WTC11 (cell line): ENCODE measurements at regions not wholly inside any gene's neighbourhood (a gene's known extent, or its start where the extent isn't known, plus 50 kb on each side); places are given as distances from the start of the nearest gene placed in this dataset.

ENCODE experiments used
- ATAC-seq: fragments of 200-7000 bp; cut with Tn5 transposase; 2 replicates; pipeline ENCODE4 v1.10.0; 2021; ENCODE audit warnings: mild to moderate bottlenecking, moderate library complexity
- CTCF ChIA-PET: fragments of 300-600 bp; sonication (Branson Sonifier 250); formaldehyde crosslinking; loops from one replicate; lab custom pipeline; 2021; ENCODE audit warnings: antibody characterized with exemption; lab: Charles Lee
- POLR2A ChIA-PET: fragments of 350-600 bp; sonication (Branson Sonifier 250); formaldehyde crosslinking; loops from one replicate; lab custom pipeline; 2021; ENCODE audit warnings: antibody characterized with exemption; lab: Charles Lee
- DNase-seq: peaks from one replicate; pipeline ENCODE4 v3.0.0; 2021; ENCODE audit warnings: low spot score
- H3K27ac Mint-ChIP-seq: 2 replicates; pipeline ENCODE4 v1.8.0; 2021; ENCODE audit warnings: mixed read lengths
- H3K27me3 Mint-ChIP-seq: 2 replicates; pipeline ENCODE4 v1.8.0; 2021; ENCODE audit warnings: low read depth, mild to moderate bottlenecking, moderate library complexity, mixed read lengths
- H3K36me3 Mint-ChIP-seq: 2 replicates; pipeline ENCODE4 v1.8.0; 2021; ENCODE audit warnings: mixed read lengths
- H3K4me1 Mint-ChIP-seq: 2 replicates; pipeline ENCODE4 v1.8.0; 2022; ENCODE audit warnings: mixed read lengths
- H3K4me3 Mint-ChIP-seq: 2 replicates; pipeline ENCODE4 v1.8.0; 2021; ENCODE audit warnings: mild to moderate bottlenecking, moderate library complexity, mixed read lengths
- H3K9me3 Mint-ChIP-seq: 2 replicates; pipeline ENCODE4 v1.8.0; 2021; ENCODE audit warnings: mixed read lengths
- ATF1 ChIP-seq: sonication (generic); formaldehyde crosslinking; IDR thresholded peaks from 2 replicates; pipeline ENCODE4 v1.8.1; 2023; ENCODE audit warnings: mild to moderate bottlenecking, moderate library complexity, missing genetic modification reagents
- CREB1 ChIP-seq: sonication (generic); formaldehyde crosslinking; IDR thresholded peaks from 2 replicates; pipeline ENCODE4 v1.8.0; 2023; ENCODE audit warnings: mild to moderate bottlenecking, missing genetic modification reagents
- ESRRA ChIP-seq: sonication (generic); formaldehyde crosslinking; IDR thresholded peaks from 2 replicates; pipeline ENCODE4 v1.8.1; 2022; ENCODE audit warnings: mild to moderate bottlenecking, missing genetic modification reagents, borderline replicate concordance
- ETV6 ChIP-seq: sonication (generic); formaldehyde crosslinking; IDR thresholded peaks from 2 replicates; pipeline ENCODE4 v1.8.1; 2022; ENCODE audit warnings: mild to moderate bottlenecking, missing genetic modification reagents
- FOXJ3 ChIP-seq: sonication (generic); formaldehyde crosslinking; IDR thresholded peaks from 2 replicates; pipeline ENCODE4 v1.9.0; 2021; ENCODE audit warnings: missing genetic modification reagents, mild to moderate bottlenecking, borderline replicate concordance
- FOXK1 ChIP-seq: sonication (generic); formaldehyde crosslinking; IDR thresholded peaks from 2 replicates; pipeline ENCODE4 v1.8.0; 2022; ENCODE audit warnings: mild to moderate bottlenecking, moderate library complexity, missing genetic modification reagents
- GRHL2 ChIP-seq: fragments of 250-450 bp; sonication (Bioruptor Pico); IDR thresholded peaks from 2 replicates; pipeline ENCODE4 v1.8.0; 2022; ENCODE audit warnings: mild to moderate bottlenecking, moderate library complexity; ENCODE audit not compliant: insufficient replicate concordance, severe bottlenecking
- GTF2I ChIP-seq: fragments of 250-450 bp; sonication (Bioruptor Pico); conservative IDR thresholded peaks from 2 replicates; pipeline ENCODE4 v1.4.0; 2021; ENCODE audit warnings: mild to moderate bottlenecking
- IRF2 ChIP-seq: sonication (generic); formaldehyde crosslinking; IDR thresholded peaks from 2 replicates; pipeline ENCODE4 v1.8.0; 2022; ENCODE audit warnings: low read depth, missing genetic modification reagents, borderline replicate concordance
- JAZF1 ChIP-seq: fragments of 250-450 bp; sonication (Bioruptor Pico); IDR thresholded peaks from 2 replicates; pipeline ENCODE4 v1.9.0; 2021; ENCODE audit warnings: moderate library complexity, mild to moderate bottlenecking, inconsistent platforms
- NR1H2 ChIP-seq: sonication (generic); formaldehyde crosslinking; IDR thresholded peaks from 2 replicates; pipeline ENCODE4 v1.9.0; 2021; ENCODE audit warnings: mild to moderate bottlenecking, moderate library complexity, missing genetic modification reagents
- RORB ChIP-seq: fragments of 250-450 bp; sonication (Bioruptor Pico); IDR thresholded peaks from 2 replicates; pipeline ENCODE4 v1.9.0; 2021; ENCODE audit warnings: mild to moderate bottlenecking
- SMAD4 ChIP-seq: sonication (generic); formaldehyde crosslinking; IDR thresholded peaks from 2 replicates; pipeline ENCODE4 v1.8.0; 2022; ENCODE audit warnings: mild to moderate bottlenecking, missing genetic modification reagents
- ZNF263 ChIP-seq: sonication (generic); formaldehyde crosslinking; IDR thresholded peaks from 2 replicates; pipeline ENCODE4 v1.8.1; 2022; ENCODE audit warnings: low read depth, mild to moderate bottlenecking, moderate library complexity, missing genetic modification reagents
- ZNF317 ChIP-seq: sonication (generic); formaldehyde crosslinking; IDR thresholded peaks from 2 replicates; pipeline ENCODE4 v1.8.1; 2023; ENCODE audit warnings: low read depth, mild to moderate bottlenecking, moderate library complexity, missing genetic modification reagents, borderline replicate concordance
- ZNF671 ChIP-seq: fragments of 250-450 bp; sonication (Bioruptor Pico); IDR thresholded peaks from 2 replicates; pipeline ENCODE4 v1.8.0; 2021; ENCODE audit warnings: mild to moderate bottlenecking
- TF ChIP-seq, protein P1 (sequence below): fragments of 250-450 bp; sonication (Bioruptor Pico); conservative IDR thresholded peaks from 2 replicates; pipeline ENCODE4 v1.9.0; 2021; ENCODE audit warnings: mild to moderate bottlenecking
- TF ChIP-seq, protein P2 (sequence below): sonication (generic); formaldehyde crosslinking; IDR thresholded peaks from 2 replicates; pipeline ENCODE4 v1.8.0; 2023; ENCODE audit warnings: missing genetic modification reagents, mild to moderate bottlenecking, borderline replicate concordance
- TF ChIP-seq, protein P3 (sequence below): sonication (generic); formaldehyde crosslinking; IDR thresholded peaks from 2 replicates; pipeline ENCODE4 v1.8.0; 2022; ENCODE audit warnings: mild to moderate bottlenecking, missing genetic modification reagents
- TF ChIP-seq, protein P4 (sequence below): sonication (generic); formaldehyde crosslinking; IDR thresholded peaks from 2 replicates; pipeline ENCODE4 v1.8.1; 2023; ENCODE audit warnings: mild to moderate bottlenecking, missing genetic modification reagents
- TF ChIP-seq, protein P5 (sequence below): sonication (generic); formaldehyde crosslinking; IDR thresholded peaks from 2 replicates; pipeline ENCODE4 v1.8.1; 2022; ENCODE audit warnings: missing genetic modification reagents, borderline replicate concordance
- TF ChIP-seq, protein P6 (sequence below): fragments of 250-450 bp; sonication (Bioruptor Pico); IDR thresholded peaks from 2 replicates; pipeline ENCODE4 v1.9.0; 2021; ENCODE audit warnings: moderate library complexity, mild to moderate bottlenecking, inconsistent platforms, borderline replicate concordance

DNA sequence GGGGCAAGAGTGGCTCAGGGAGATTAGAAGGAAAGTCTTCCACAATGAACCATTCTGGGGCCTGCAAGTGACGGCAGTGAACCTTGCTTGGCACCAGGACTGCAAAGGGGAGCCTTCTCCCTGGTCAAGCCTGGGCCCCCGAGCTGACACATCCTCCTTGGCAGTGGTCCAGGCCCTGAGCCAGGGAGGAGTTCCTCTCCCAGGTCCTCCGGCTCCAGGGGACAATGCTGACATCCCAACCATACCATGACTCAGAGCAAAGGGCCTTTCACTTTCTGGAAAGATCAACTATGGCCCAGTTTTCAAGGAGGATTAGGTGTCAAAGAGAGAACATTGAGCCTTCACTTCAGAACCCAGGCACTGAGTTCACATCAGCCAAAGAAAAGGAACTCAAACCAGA, 756.5 kb upstream of the TBX3 start:
- POLR2A ChIA-PET, result no interaction called here
- H3K9me3 Mint-ChIP-seq, result no peaks in the 10 kb centered on the region
- TF ChIP-seq GRHL2 (CRISPR knock-in tag) (no peak), ZNF263 (CRISPR knock-in tag) (no peak), SMAD4 (CRISPR knock-in tag) (no peak), GTF2I (CRISPR knock-in tag) (no peak), FOXK1 (CRISPR knock-in tag) (no peak), ZNF671 (CRISPR knock-in tag) (no peak), ATF1 (CRISPR knock-in tag) (no peak), CREB1 (CRISPR knock-in tag) (no peak), RORB (CRISPR knock-in tag) (no peak)
- peaks cover 13% of the 10 kb centered on the region for H3K4me1 Mint-ChIP-seq
- DNase-seq, result no peak
- no peak overlapping the region for H3K4me3 Mint-ChIP-seq
- no peak overlapping the region for H3K27ac Mint-ChIP-seq
- CTCF ChIA-PET, result no interaction called here
- H3K27me3 Mint-ChIP-seq, result no peaks in the 10 kb centered on the region; the same call in 1 of the 2 replicates
- H3K36me3 Mint-ChIP-seq, result no peaks in the 10 kb centered on the region
- no peak for ATAC-seq

DNA sequence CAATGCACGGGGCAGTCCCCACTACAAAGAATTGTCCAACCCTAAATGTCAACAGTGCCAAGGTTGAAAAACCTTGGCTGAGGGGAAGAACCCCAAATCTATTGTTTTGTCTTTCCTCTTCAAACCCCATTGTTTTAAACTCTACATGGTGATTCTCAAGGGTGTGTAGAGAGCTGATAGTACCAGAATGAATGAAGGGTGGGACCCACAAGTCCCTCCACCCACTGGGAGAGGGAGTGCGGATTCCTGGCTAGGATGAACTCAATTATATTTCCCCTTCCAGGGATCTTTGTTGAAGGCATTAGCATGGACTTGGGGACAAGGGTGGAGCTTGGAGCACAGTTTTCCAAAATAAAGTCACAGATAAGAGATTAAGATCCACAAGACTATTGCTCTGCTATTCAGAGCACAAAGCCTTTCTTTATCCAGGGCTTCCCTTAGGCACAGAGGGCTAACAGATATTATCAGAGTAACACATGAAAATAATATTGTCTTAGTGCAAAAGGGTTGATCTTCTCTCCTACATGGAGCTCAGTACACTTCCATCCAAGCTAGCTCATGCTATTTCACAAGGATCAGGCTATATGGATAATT, 755.1 kb upstream of the TBX3 start:
- Mint-ChIP-seq H3K9me3 (no peaks in the 10 kb centered on the region), H3K27ac (no peak overlapping the region), H3K36me3 (no peaks in the 10 kb centered on the region), H3K27me3 (no peaks in the 10 kb centered on the region; the same call in 1 of the 2 replicates), H3K4me1 (peaks cover 13% of the 10 kb centered on the region), H3K4me3 (no peak overlapping the region)
- no peak for ATAC-seq
- DNase-seq, result no peak
- ChIA-PET POLR2A (interaction anchor here (0.5 kb wide), 1 partner anchor 13 kb away, joined by 3 read pairs; no protein-coding TSS in a partner anchor), CTCF (no interaction called here)
- TF ChIP-seq FOXJ3 (CRISPR knock-in tag) (no peak), NR1H2 (CRISPR knock-in tag) (no peak)
- TF ChIP-seq, protein P1, sequence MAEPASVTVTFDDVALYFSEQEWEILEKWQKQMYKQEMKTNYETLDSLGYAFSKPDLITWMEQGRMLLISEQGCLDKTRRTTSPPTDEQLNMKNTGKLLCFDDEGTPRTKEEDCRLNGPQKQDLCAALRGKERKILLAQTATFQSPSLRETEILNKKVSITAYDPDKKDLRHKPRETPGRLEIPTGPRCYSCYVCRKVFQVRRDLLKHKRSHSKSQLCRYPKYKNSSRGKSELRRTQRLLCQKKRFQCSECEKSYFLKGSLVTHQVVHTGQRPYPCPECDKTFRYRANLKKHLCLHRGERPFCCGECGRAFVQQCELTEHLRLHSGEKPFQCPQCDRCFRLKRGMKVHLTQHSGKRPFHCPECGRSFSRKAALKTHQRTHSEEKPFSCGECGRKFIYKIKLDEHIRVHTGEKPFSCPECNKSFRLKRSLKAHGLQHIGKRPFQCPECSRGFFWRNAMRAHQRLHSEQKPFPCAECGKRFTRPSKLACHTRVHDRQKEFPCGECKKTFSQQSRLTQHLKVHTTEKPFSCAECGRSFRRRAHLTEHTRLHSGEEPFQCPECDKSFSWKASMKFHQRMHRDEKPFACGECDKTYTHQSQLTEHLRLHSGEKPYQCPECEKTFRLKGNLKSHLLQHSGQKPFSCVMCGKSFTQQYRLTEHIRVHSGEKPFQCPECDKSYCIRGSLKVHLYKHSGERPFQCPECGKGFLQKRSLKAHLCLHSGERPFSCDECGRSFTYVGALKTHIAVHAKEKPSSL (CRISPR knock-in tag), result no peak
- TF ChIP-seq, protein P2, sequence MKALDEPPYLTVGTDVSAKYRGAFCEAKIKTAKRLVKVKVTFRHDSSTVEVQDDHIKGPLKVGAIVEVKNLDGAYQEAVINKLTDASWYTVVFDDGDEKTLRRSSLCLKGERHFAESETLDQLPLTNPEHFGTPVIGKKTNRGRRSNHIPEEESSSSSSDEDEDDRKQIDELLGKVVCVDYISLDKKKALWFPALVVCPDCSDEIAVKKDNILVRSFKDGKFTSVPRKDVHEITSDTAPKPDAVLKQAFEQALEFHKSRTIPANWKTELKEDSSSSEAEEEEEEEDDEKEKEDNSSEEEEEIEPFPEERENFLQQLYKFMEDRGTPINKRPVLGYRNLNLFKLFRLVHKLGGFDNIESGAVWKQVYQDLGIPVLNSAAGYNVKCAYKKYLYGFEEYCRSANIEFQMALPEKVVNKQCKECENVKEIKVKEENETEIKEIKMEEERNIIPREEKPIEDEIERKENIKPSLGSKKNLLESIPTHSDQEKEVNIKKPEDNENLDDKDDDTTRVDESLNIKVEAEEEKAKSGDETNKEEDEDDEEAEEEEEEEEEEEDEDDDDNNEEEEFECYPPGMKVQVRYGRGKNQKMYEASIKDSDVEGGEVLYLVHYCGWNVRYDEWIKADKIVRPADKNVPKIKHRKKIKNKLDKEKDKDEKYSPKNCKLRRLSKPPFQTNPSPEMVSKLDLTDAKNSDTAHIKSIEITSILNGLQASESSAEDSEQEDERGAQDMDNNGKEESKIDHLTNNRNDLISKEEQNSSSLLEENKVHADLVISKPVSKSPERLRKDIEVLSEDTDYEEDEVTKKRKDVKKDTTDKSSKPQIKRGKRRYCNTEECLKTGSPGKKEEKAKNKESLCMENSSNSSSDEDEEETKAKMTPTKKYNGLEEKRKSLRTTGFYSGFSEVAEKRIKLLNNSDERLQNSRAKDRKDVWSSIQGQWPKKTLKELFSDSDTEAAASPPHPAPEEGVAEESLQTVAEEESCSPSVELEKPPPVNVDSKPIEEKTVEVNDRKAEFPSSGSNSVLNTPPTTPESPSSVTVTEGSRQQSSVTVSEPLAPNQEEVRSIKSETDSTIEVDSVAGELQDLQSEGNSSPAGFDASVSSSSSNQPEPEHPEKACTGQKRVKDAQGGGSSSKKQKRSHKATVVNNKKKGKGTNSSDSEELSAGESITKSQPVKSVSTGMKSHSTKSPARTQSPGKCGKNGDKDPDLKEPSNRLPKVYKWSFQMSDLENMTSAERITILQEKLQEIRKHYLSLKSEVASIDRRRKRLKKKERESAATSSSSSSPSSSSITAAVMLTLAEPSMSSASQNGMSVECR (CRISPR knock-in tag), result no peak

DNA sequence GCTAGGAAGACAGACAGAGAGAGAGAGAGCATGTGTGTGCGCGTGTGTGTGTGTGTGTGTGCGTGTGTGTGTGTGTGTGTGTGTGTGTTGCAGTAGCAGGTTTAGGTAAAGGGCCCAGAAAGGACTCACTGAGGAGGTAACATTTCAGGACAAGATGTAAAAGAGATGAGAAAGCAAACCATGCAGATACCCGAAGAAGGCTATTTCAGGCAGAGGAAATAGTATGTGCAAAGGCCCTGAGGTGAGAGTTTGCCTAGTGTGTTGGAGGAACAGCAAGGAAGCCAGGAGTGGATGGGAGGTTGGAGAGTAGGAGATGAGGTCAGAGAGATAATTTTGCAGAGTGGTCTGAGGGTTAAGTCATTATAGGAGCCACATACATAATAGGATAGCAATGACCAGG, 754.3 kb upstream of the TBX3 start:
- no peak for ATAC-seq
- peaks cover 16% of the 10 kb centered on the region for H3K4me1 Mint-ChIP-seq
- ChIA-PET CTCF (interaction anchor here (0.5 kb wide), 1 partner anchor 320 kb away, joined by 4 read pairs; no protein-coding TSS in a partner anchor), POLR2A (no interaction called here)
- H3K27ac Mint-ChIP-seq, result no peak overlapping the region
- H3K27me3 Mint-ChIP-seq, result no peaks in the 10 kb centered on the region; the same call in 1 of the 2 replicates
- H3K9me3 Mint-ChIP-seq, result no peaks in the 10 kb centered on the region
- DNase-seq, result no peak
- no peaks in the 10 kb centered on the region for H3K36me3 Mint-ChIP-seq
- no peak overlapping the region for H3K4me3 Mint-ChIP-seq
- TF ChIP-seq ZNF317 (no peak), ESRRA (CRISPR knock-in tag) (no peak), ETV6 (CRISPR knock-in tag) (no peak), IRF2 (CRISPR knock-in tag) (no peak), JAZF1 (CRISPR knock-in tag) (no peak)
- TF ChIP-seq, protein P3, sequence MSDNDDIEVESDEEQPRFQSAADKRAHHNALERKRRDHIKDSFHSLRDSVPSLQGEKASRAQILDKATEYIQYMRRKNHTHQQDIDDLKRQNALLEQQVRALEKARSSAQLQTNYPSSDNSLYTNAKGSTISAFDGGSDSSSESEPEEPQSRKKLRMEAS, result no peak
- TF ChIP-seq, protein P4, sequence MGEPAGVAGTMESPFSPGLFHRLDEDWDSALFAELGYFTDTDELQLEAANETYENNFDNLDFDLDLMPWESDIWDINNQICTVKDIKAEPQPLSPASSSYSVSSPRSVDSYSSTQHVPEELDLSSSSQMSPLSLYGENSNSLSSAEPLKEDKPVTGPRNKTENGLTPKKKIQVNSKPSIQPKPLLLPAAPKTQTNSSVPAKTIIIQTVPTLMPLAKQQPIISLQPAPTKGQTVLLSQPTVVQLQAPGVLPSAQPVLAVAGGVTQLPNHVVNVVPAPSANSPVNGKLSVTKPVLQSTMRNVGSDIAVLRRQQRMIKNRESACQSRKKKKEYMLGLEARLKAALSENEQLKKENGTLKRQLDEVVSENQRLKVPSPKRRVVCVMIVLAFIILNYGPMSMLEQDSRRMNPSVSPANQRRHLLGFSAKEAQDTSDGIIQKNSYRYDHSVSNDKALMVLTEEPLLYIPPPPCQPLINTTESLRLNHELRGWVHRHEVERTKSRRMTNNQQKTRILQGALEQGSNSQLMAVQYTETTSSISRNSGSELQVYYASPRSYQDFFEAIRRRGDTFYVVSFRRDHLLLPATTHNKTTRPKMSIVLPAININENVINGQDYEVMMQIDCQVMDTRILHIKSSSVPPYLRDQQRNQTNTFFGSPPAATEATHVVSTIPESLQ (CRISPR knock-in tag), result no peak
- TF ChIP-seq, protein P5, sequence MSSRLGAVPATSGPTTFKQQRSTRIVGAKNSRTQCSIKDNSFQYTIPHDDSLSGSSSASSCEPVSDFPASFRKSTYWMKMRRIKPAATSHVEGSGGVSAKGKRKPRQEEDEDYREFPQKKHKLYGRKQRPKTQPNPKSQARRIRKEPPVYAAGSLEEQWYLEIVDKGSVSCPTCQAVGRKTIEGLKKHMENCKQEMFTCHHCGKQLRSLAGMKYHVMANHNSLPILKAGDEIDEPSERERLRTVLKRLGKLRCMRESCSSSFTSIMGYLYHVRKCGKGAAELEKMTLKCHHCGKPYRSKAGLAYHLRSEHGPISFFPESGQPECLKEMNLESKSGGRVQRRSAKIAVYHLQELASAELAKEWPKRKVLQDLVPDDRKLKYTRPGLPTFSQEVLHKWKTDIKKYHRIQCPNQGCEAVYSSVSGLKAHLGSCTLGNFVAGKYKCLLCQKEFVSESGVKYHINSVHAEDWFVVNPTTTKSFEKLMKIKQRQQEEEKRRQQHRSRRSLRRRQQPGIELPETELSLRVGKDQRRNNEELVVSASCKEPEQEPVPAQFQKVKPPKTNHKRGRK (CRISPR knock-in tag), result no peak
- TF ChIP-seq, protein P6, sequence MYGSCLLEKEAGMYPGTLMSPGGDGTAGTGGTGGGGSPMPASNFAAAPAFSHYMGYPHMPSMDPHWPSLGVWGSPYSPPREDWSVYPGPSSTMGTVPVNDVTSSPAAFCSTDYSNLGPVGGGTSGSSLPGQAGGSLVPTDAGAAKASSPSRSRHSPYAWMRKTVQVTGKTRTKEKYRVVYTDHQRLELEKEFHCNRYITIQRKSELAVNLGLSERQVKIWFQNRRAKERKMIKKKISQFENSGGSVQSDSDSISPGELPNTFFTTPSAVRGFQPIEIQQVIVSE (CRISPR knock-in tag), result no peak
